Spleen (tissue), 7 donors: ENCODE measurements at regions not wholly inside any gene's neighbourhood (a gene's known extent, or its start where the extent isn't known, plus 50 kb on each side); places are given as distances from the start of the nearest gene placed in this dataset.
"Not testable (repeated sequence)": the region's sequence is repeated elsewhere in the genome, so short reads cannot be mapped to it uniquely, and the experiment has no call there.

ENCODE experiments used
- POLR2A ChIP-seq, 3 donors: fragments of 450-650 bp; IDR thresholded peaks; one replicate each; pipeline ENCODE4 v1.5.1; 2017; ENCODE audit warnings: antibody characterized with exemption in 3 of 3, mild to moderate bottlenecking in 1 of 3
- POLR2AphosphoS5 ChIP-seq, 3 donors: sonication (generic); formaldehyde crosslinking; IDR thresholded peaks; one replicate each; pipeline ENCODE4 v1.5.1; 2017; ENCODE audit warnings: antibody characterized with exemption in 3 of 3
- TF ChIP-seq, protein P1 (sequence below), 11 experiments: fragments of 200-600 bp in 7 of 11; fragments of 450-650 bp in 4 of 11; sonication (generic) in 4 of 11; IDR thresholded peaks in 8 of 11; conservative IDR thresholded peaks in 3 of 11; 1 replicate in 7 of 11; 2 replicates in 4 of 11; pipeline versions ENCODE4 v1.4.0 to v1.8.0; 2016 to 2021; ENCODE audit warnings: antibody characterized with exemption in 11 of 11, inconsistent platforms in 4 of 11, mild to moderate bottlenecking in 1 of 11
- donor health status: DM: no; HTN: no; CAD: no; lungs with moderate emphysema.
- donor health status: DM: no; HTN: no; CAD: no.
- donor health status: DM: no; HTN: no; CAD: no.

DNA sequence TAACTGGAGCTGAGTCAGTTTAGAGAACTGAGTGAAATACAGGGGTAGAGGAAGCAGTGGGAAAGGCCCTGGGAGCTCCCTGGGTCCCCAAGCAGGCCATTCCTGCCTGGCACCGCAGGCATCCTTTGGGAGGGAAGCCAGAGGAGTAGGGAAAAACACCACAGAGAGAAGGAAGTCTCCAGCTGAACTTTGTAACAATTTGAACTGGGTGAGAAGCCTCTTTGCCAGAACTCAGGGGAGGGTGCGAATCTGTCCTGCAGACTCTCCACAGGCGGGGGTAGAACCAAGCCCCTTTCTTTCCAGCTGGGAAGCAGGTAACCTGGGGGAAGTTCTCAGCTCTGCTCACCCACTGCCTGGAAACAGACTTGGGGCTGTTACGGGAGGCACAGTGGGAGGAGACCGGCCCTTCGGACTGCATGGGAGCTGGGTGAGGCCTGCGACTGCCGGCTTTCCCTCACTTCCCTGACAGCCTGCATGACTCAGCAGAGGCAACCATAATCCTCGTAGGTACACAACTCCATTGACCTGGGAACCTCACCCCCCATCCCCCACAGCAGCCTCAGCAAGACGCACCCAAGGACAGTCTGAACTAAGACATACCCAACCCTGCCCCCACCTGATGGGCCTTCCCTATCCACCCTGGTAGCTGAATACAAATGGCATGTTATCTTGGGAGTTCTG is 110.1 kb downstream of the ARHGAP11B start:
- TF ChIP-seq POLR2AphosphoS5, POLR2A (IDR thresholded peaks at IDR 0.05): not testable (repeated sequence)
- TF ChIP-seq, protein P1, sequence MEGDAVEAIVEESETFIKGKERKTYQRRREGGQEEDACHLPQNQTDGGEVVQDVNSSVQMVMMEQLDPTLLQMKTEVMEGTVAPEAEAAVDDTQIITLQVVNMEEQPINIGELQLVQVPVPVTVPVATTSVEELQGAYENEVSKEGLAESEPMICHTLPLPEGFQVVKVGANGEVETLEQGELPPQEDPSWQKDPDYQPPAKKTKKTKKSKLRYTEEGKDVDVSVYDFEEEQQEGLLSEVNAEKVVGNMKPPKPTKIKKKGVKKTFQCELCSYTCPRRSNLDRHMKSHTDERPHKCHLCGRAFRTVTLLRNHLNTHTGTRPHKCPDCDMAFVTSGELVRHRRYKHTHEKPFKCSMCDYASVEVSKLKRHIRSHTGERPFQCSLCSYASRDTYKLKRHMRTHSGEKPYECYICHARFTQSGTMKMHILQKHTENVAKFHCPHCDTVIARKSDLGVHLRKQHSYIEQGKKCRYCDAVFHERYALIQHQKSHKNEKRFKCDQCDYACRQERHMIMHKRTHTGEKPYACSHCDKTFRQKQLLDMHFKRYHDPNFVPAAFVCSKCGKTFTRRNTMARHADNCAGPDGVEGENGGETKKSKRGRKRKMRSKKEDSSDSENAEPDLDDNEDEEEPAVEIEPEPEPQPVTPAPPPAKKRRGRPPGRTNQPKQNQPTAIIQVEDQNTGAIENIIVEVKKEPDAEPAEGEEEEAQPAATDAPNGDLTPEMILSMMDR (IDR thresholded peaks at IDR 0.05 in 8 of 11, conservative IDR thresholded peaks at IDR 0.05 in 3 of 11) = not testable (repeated sequence)
